ENCODE measurements at regions not wholly inside any gene's neighbourhood (a gene's known extent, or its start where the extent isn't known, plus 50 kb on each side); places are given as distances from the start of the nearest gene placed in this dataset.

- H3K9me3 ChIP-seq, result no peaks in the 10 kb centered on the region
- TF ChIP-seq CTCF (IDR thresholded peaks at IDR 0.05), result no peak
- H3K4me3 ChIP-seq, result no peak overlapping the region
- no peak overlapping the region for H3K9ac ChIP-seq (ENCODE audit: low read depth in 2 of 2, low read length in 2 of 2)
- H3K36me3 ChIP-seq, result no peaks in the 10 kb centered on the region
- H3K27ac ChIP-seq, result no peak overlapping the region
- no peaks in the 10 kb centered on the region for H3K27me3 ChIP-seq
- DNase-seq, result no peak
- intact Hi-C loops (cut with DNase I), result no loop called here
- no peaks in the 10 kb centered on the region for H3K4me1 ChIP-seq
Measured at GRCh38 chr14:38432186-38432585, 176.3 kb upstream of the CLEC14A start.

GRCh38 chr14:38431156-38431555, 175.3 kb upstream of the CLEC14A start:
- TF ChIP-seq CTCF (IDR thresholded peaks at IDR 0.05), result no peak

GRCh38 chr14:38430522-38430921, 174.6 kb upstream of the CLEC14A start:
- Histone ChIP-seq H3K9ac (ENCODE audit: low read depth in 2 of 2, low read length in 2 of 2) (no peak overlapping the region), H3K36me3 (no peaks in the 10 kb centered on the region), H3K27ac (no peak overlapping the region), H3K4me1 (no peaks in the 10 kb centered on the region), H3K4me3 (no peak overlapping the region), H3K9me3 (no peaks in the 10 kb centered on the region), H3K27me3 (no peaks in the 10 kb centered on the region)
- DNase-seq, result no peak
- intact Hi-C loops (cut with DNase I), result no loop called here
- TF ChIP-seq CTCF (IDR thresholded peaks at IDR 0.05), result no peak

More at GRCh38 chr14:38431156-38431555, 175.3 kb upstream of the CLEC14A start:
- no peaks in the 10 kb centered on the region for H3K27me3 ChIP-seq
- H3K9me3 ChIP-seq, result no peaks in the 10 kb centered on the region
- H3K36me3 ChIP-seq, result no peaks in the 10 kb centered on the region
- no peak for DNase-seq
- H3K4me3 ChIP-seq, result no peak overlapping the region
- H3K9ac ChIP-seq (ENCODE audit: low read depth in 2 of 2, low read length in 2 of 2), result no peak overlapping the region
- H3K27ac ChIP-seq, result no peak overlapping the region
- intact Hi-C loops (cut with DNase I), result no loop called here
- H3K4me1 ChIP-seq, result no peaks in the 10 kb centered on the region

- Histone ChIP-seq H3K27ac (no peak overlapping the region), H3K4me3 (no peak overlapping the region), H3K9ac (ENCODE audit: low read depth in 2 of 2, low read length in 2 of 2) (no peak overlapping the region), H3K36me3 (no peaks in the 10 kb centered on the region), H3K9me3 (no peaks in the 10 kb centered on the region), H3K4me1 (no peaks in the 10 kb centered on the region), H3K27me3 (no peaks in the 10 kb centered on the region)
- no peak for DNase-seq
- intact Hi-C loops (cut with DNase I), result no loop called here
- no peak for TF ChIP-seq CTCF (IDR thresholded peaks at IDR 0.05)
Measured at GRCh38 chr14:38425324-38425976, 169.6 kb upstream of the CLEC14A start.

GRCh38 chr14:38420048-38420447, 164.2 kb upstream of the CLEC14A start:
- DNase-seq, result no peak
- Histone ChIP-seq H3K9me3 (no peaks in the 10 kb centered on the region), H3K36me3 (no peaks in the 10 kb centered on the region), H3K4me3 (no peak overlapping the region), H3K27ac (no peak overlapping the region), H3K27me3 (no peaks in the 10 kb centered on the region), H3K4me1 (no peaks in the 10 kb centered on the region), H3K9ac (ENCODE audit: low read depth in 2 of 2, low read length in 2 of 2) (no peak overlapping the region)
- intact Hi-C loops (cut with DNase I), result no loop called here
- TF ChIP-seq CTCF (IDR thresholded peaks at IDR 0.05), result no peak
